ENCODE measurements at regions not wholly inside any gene's neighbourhood (a gene's known extent, or its start where the extent isn't known, plus 50 kb on each side); places are given as distances from the start of the nearest gene placed in this dataset.
"Not testable (repeated sequence)": the region's sequence is repeated elsewhere in the genome, so short reads cannot be mapped to it uniquely, and the experiment has no call there.

DNA sequence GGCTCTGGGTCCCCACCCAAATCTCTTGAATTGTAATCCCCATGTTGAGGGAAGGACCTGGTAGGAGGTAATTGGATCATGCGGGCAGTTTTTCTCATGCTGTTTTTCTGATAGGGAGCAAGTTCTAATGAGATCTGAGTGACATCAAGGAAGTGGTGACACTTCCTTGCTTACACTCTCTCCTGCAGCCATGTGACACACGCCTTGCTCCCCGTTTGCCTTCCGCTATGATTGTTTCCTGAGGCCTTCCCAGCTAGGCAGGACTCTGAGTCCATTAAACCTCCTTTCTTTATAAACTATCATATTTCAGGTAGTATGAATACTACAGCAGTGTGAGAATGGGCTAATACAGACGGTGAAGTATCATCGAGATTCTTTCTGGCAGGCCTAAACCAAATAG is 1040.4 kb upstream of the MIR17HG start:
- DNase-seq: no peak

DNA sequence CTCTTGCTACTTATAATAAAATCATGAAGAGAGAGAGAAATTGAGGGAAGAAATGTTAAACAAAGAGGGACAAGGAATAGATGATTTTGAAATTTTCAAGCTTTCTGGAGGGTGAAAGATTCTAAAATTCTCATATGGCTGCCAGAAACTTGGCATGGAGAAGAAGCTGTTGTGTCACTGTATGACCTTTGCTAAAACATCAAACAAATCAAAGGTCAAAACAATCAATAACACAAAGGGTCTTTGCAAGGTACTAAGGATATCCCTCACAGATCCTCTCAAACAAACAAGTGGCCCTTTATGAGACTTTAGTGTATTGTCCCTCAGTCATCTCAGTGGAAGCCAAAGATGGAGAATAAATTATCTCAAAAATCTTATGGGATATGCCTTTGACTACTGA is 1039.2 kb upstream of the MIR17HG start:
- DNase-seq: no peak

DNA sequence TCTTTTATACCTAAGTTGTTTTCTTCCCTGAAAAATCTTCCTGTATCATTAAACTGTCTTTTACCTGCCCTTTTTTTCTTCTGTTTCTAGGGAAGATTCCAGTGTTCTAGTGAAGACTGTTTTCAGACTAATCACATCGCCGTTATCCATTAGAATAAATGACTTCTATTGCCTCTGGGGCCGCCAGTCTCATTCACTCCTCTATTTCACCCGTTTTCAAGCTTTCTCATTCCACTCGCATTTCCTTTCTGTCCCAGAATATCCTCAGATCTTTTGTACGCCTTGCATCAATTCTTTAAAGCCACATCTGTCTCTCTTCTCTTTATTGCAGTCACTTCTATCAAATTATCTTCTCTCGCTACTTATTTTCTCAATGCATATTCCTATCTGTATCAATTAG is 1035.6 kb upstream of the MIR17HG start:
- no peak for DNase-seq

DNA sequence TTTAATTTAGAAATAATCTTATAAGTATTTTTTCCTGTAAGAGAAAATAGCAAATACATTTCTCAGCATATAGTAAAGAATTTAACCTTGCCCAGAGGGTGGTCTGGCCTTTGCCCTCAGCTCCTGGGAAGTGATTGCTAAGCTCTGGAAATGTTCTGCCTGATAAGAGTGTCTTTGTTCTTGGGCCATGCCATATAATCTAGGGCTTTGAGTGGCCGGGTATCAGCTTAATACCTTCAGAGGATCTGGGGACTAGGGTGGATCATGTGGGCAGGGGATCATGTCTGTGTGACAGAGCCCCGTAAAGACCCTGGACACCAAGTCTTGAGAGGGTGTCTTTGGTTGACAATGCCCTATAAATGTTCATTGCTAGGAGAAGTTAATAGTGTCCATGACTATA is 1032.4 kb upstream of the MIR17HG start:
- no peak for DNase-seq

DNA sequence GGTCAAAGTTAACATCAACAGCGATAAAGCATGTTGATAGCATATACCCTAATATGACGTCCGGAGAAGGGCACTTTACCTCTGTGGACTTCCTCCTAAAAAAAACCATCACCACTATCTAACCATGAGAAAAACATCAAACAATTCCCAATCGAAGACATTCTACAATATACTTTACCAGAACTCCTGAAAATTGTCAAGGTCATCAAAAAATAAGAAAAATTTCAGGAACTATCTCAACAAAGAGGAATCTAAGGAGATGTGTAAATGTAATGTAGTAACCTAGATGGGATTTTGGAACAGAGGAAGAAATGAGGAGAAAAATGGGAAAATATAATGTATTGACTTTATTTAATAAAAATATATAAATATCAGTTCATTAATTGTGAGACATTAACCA is 1026.8 kb upstream of the MIR17HG start:
- DNase-seq: no peak

DNA sequence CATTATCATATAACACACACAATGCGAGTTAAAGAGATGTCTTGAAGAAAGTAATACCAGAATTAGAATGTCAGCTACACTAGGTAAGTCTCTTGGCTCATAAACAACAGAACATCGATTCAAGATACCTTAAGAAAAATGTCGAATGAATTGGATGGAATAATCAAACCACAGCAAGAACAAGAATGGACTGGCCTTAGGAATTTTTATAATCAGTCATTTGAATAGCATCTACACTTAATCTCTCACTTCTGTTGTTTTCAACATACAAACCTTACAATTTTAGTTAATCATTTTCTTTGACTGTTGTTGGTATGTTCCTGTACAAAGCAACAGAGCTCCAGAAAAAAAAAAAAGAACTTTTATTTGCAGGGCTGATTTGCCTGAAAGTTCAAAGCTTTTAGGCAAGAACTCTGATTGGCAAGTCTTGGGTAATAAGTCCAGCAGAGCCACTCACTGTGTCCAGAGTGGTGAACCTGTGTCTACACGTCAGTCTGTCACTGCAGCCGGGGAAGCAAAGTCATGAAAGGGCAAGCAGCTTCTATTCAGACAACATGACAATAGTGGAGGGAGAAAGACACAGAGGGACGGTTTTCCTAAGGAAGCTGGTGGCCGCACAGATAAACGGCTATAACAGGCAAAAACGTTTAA is 1026.1 kb upstream of the MIR17HG start:
- no peak for DNase-seq

DNA sequence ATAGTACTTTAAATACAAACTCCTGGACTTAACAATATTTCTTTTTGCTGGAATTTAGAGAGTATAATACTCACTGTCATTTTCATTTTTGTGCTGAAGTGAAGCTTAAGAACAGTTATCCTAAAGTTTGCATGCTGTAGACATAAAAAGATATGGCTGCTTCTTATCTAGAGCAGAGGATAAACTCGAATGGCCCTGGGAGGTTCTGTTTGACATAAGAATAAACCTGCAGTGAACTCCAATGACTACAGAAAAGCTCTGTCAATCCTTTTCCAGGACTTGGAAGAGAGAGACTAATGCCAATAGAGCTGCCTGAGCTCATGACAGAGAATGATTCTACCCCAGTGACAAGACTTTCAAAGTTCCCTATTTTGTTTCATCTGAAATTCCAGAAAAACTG is 1017.8 kb upstream of the MIR17HG start:
- DNase-seq: no peak

DNA sequence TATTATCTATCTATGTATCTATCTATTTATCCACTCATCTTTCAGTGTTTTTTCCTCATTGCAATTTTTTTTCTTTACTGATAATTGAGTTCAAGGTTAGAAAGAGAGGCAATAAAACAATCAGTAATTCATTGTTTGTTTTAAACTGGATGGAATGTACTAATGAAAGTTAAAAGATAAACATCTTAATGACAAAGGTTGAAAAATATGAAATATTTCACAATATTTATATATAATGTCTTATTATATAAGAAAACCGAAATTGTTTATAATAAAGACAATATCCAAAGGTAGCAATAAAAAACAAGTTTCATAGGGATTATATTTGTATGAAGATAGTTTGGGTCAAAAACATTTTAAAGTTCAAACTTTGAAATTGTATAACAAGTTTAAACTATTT is 1015.5 kb upstream of the MIR17HG start:
- DNase-seq: no peak

DNA sequence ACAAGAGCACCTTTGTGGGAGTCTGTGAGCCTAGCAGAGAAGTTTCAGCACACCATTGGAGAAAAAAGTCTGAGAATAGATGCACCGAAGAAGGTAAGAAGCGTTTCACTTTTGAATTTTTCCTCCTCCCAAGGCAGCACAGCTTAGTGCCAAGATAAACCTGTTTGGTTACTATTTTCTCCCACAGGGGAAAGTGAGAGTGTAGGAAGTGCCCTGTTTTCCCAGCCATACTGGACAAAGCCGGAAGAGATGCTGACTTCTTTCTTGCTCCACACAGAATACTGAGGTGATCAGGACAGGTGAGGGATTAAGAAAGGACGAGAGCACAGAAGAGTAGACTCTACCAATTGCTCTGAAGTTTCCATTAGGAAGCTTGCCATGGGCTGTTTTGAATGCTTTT is 1011.0 kb upstream of the MIR17HG start:
- DNase-seq: no peak

DNA sequence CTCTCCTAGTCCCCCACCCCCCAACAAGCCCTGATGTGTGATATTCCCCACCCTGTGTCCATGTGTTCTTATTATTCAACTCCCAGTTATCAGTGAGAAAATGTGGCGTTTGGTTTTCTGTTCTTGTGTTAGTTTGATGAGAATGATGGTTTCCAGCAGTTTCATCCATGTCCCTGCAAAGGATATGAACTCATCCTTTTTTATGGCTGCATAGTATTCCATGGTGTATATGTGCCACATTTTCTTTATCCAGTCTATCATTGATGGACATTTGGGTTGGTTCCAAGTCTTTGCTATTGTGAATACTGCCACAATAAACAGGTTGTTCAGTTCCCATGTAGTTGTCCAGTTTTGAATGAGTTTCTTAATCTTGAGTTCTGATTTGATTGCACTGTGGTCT is 1006.1 kb upstream of the MIR17HG start:
- DNase-seq: not testable (repeated sequence)

DNA sequence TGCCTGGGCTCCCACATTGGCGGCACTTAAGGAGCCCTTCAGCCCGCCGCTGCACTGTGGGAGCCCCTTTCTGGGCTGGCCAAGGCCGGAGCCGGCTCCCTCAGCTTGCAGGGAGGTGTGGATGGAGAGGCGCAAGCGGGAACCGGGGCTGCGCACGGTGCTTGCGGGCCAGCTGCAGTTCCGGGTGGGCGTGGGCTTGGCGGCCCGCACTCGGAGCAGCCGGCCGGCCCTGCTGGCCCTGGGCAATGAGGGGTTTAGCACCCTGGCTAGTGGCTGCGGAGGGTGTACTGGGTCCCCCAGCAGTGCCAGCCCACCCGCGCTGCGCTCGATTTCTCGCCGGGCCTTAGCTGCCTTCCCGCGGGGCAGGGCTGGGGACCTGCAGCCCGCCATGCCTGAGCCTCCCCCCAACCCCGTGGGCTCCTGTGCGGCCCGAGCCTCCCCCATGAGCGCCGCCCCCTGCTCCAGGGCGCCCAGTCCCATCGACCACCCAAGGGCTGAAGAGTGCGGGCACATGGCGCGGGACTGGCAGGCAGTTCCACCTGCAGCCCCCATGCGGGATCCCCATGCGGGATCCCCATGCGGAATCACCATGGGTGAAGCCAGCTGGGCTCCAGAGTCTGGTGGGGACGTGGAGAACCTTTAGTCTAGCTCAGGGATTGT is 998.9 kb upstream of the MIR17HG start:
- DNase-seq: not testable (repeated sequence)

DNA sequence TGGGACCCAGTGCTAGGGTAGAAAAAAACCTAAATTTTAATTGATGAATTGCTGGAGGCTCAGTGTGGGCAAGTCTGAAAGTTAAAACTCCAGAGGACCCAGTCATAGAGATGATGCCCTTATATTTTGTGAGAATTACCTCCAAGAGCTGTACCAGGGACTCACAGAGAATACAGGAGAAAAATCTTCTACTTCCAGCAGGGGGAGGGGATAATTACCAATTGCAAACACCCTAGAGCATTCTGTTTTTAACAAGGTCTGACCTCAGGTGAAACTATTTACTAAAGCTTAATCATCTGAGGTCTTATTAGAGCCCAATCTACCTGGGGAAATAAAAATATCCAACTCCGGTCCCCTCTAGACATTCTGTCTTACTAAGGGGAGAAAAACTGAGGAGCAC is 994.7 kb upstream of the MIR17HG start:
- no peak for DNase-seq

DNA sequence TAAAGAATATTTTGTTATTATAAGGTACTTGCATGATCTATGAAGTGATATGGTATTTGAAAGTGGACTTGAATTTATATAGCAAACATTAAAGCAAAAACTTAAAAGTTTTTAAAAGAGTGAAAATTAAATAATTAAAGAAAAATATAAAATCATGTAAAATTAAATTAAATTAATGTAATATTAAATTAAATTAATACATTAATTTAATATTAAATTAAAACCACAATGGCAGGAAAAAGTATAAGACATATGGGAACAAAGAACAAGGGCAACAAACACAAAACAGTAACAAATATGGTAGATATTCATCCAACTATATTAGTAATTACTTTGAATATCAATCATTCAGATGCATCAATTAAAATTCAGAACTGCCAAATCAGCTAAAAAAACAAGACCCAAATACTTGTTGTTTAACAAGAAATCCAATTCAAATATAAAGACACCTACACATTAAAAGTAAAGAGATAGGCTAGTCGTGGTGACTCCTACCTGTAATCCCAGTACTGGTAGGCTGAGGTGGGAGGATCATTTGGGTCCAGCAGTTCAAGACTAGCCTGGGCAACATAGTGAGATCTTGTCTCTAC is 992.2 kb upstream of the MIR17HG start:
- no peak for DNase-seq

DNA sequence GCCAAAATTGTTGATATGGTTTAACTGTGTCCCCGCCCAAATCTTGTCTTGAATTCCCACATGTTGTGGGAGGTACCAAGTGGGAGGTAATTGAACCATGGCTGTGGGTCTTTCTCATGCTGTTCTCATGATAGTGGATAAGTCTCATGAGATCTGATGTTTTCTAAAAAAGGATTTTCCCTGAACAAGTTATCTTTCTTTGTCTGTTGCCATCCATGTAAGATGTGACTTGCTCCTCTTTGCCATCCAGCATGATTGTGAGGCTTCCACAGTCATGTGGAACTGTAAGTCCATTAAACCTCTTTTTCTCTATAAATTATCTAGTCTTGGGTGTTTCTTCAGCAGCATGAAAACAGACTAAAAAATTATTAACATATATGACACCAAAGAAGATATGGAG is 986.7 kb upstream of the MIR17HG start:
- DNase-seq: no peak

DNA sequence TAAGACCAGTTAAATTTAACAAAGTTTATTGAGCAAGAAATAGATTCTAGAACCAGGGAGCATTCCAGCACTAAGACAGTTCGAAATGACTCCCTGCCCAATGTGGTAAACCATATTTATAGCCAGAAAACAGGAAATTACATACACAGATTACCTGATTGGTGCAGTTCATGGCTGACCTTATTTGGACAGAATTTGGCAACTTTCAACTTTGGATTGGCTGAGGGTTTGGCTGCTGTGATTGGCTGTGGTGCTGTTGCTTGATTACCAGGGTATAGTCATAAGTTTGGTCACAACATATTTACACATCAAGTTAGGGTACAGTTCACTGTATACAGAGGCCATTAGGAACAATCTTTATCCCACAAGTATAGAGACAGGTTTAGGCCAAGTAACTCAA is 984.8 kb upstream of the MIR17HG start:
- DNase-seq: no peak

DNA sequence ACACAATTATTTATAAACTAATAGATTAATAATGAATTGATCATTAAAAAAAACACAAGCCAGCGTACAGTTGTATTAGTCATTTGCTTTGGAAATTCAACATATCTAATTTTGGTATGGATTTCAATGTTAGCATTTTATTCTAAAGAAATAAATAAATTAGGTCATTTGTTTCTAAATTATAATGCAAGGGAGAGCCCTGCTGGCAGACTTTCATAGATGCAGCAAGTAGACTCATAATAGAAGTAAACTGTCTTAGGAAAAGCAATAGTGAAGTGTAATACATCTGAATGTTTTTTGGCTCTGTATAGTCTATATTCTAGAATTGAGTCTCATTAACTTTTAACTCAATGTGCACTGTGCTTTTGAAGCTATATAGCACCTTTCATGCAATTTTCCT is 982.4 kb upstream of the MIR17HG start:
- DNase-seq: no peak

DNA sequence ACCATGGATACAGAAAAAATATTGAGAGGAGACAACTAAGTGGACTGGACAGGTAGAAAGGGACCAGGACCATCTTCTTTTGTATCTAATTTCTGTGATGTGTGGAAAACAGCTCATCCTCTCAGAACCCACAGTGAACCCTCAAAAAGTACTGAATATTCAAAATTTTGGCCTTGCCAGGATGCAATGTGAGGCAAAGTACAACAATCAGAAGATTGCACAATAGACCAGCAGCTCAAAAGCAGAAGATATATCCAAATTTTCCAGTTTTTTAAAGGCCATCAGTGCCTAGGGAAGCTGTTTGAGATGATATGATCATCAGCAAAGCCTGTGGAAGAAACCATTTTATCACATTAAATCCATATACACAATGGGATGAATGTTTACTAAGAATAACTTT is 973.3 kb upstream of the MIR17HG start:
- DNase-seq: no peak

DNA sequence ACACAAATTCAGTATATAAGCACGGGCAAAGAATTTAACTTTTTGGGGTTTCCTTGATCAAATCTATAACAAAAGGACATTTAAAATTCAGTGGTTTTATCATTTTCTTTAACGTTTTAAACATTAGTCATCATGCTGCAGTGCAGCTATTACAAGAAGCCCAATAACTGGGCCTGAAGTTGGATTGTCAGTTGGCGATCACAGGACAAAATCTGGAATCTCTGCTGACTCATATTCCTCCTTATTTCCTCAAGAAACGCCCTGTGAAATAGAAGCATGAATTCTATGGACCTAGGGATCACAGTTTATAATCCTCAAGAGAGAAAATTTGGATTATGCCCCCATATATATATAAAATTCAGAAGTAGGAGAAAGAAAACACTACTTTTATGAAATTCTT is 971.6 kb upstream of the MIR17HG start:
- DNase-seq: no peak

DNA sequence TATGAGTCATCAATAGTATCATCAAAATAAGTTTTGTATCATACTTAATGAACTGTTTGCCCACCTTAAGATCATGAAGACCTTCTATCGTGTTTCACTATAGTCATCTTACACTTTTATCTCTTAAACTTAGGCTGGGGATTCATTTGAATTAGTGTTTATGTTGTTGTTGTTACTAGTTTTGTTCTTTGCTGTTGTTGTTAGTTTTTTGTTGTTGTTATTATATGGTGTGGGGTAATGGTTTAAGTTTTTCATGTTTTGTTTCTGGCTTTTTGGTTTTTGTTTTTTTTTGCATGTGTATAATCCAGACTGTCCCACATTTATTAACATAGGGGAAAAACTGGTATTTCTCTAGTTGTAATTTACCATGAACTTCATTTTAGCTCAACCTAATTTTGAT is 965.1 kb upstream of the MIR17HG start:
- no peak for DNase-seq

DNA sequence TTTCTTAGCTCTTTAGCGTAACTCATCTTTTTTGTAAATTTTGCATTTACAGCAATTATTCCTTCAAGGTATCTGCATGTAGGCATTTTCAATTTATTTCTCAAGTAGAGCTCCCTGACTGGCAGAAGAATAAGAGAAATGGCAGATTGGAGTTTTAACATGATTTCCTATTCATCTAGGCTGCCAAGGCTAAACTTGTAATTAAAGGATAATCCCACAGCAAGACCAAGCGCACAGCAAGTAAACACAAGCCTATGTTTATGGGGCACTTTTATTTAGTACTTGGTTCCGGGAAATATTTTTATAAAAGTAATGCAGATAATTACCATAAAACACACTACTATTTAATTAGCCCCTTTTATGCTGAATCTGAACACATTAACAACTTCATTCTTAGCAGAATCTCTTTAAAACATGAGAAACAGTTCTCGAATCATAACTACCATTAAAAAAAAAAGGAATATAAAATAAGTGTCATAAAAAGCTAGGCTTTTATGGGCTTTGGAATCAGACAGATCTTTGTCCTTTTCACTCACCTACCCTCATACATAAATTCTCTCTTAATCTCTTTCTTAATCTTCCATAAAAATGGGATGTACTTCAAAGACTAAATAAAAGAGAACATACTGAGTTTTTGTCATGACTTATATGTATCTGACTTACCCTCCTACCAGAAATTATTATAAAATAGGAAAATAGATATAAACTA is 961.6 kb upstream of the MIR17HG start:
- no peak for DNase-seq

DNA sequence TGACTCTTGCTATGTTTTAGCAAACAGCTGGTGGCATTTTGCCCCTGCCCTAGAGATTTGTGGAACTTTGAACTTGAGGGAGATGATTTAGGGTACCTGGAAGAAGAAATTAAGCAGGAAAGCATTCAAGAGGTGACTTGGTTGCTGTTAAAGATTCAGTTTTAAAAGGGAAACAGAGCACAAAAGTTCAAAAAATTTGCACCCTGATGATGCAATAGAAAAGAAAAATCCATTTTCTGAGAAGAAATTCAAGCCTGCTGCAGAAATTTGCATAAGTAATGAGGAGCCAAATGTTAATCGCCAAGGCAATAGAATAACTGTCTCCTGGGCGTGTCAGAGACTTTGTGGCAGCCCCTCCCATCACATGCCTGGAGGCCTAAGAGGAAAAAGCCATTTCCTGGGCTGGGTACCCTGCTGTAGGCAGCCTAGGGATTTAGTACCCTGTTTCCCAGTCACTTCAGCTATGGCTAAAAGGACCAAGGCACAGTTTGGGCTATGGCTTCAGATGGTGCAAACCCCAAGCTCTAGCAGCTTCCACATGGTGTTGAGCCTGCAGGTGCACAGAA is 958.5 kb upstream of the MIR17HG start:
- no peak for DNase-seq

DNA sequence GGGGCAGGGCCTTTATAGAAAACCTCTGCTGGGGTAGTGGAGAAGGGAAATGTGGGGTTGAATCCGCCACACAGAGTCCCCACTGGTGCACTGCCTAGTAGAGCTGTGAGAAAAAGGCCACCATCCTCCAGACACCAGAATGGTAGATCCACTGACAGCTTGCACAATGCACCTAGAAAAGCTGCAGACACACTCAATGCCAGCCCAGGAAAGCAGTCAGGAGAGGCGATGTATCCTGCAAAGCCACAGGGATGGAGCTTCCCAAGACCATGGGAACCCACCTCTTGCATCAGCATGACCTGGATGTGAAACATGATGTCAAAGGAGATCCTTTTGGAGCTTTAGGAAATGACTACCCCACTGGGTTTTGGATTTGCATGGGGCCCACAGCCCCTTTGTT is 958.0 kb upstream of the MIR17HG start:
- no peak for DNase-seq

DNA sequence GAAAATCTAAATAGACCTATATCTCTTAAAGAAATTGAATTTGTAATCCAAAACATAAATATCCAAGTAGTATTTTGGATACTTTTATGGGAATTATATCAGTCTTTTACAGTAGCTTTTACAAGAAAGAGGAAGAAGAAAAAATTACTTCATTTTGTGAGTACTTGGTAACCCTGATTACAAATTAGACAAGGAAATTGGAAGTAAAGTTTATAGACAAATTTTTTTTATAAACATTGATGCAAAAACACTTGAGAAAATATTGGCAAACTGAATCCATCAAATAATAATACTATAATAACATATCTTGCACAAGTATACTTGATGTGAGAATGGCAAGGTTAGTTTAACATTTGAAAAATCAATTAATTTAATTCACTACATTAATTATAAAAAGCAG is 954.1 kb upstream of the MIR17HG start:
- no peak for DNase-seq

DNA sequence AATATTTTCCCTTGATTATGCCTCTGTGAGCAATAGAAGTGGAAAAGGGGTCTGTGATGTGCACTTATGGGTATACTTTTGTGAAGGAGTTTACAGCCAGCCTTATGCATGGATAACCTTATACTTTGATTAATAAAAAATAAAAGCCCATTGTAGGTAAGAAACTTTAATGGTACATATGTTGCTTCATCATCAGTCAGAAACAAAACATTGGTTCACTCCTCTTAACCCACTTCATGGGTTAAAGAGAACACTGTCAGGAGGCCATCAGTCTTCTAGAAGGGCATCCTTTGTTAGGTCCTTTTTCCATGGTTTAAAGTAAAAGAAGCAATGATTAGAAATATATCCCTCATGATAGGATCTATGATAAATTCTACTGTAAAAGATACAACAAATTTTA is 952.1 kb upstream of the MIR17HG start:
- DNase-seq: no peak

Data from NCI-H345 (cell line).